WERI-Rb-1 (cell line): ENCODE measurements at regions not wholly inside any gene's neighbourhood (a gene's known extent, or its start where the extent isn't known, plus 50 kb on each side); places are given as distances from the start of the nearest gene placed in this dataset.
A peak's percentile ranks its signal among the peaks of the same experiment; 100 is the strongest.

Experiments
- DNase-seq: peaks from one replicate; pipeline ENCODE4 v3.0.0-alpha.2; 2020
- H3K27ac ChIP-seq: fragments of 250-450 bp; sonication (Bioruptor Pico); 2 replicates; pipeline ENCODE4 v1.5.1; 2020; ENCODE audit warnings: mild to moderate bottlenecking, moderate library complexity
- H3K27me3 ChIP-seq: fragments of 250-450 bp; sonication (Bioruptor Pico); 2 replicates; pipeline ENCODE4 v1.5.1; 2021; ENCODE audit warnings: mild to moderate bottlenecking, low read depth, moderate library complexity; ENCODE audit not compliant: insufficient read depth, severe bottlenecking
- H3K36me3 ChIP-seq: fragments of 250-450 bp; sonication (Bioruptor Pico); 2 replicates; pipeline ENCODE4 v1.5.1; 2020; ENCODE audit warnings: mild to moderate bottlenecking, moderate library complexity
- H3K4me3 ChIP-seq: 2 replicates; pipeline ENCODE4 v1.5.1; 2011; ENCODE audit warnings: low read depth, mild to moderate bottlenecking, control low read depth, low read length
- H3K9me3 ChIP-seq: fragments of 250-450 bp; sonication (Bioruptor Pico); 2 replicates; pipeline ENCODE4 v1.5.1; 2021; ENCODE audit warnings: mild to moderate bottlenecking, moderate library complexity; ENCODE audit not compliant: severe bottlenecking
- CTCF ChIP-seq: IDR thresholded peaks from 2 replicates; pipeline ENCODE4 v1.5.1; 2011; ENCODE audit warnings: low read depth, mild to moderate bottlenecking, control low read depth, inconsistent platforms, low read length

GRCh38 chr15:29589416-29589815 is 232.9 kb downstream of the TJP1 start:
- no peak for DNase-seq
- no peak for TF ChIP-seq CTCF
- no peak overlapping the region for H3K4me3 ChIP-seq
- H3K27me3 ChIP-seq, result peaks cover 82% of the 10 kb centered on the region
- H3K27ac ChIP-seq, result no peak overlapping the region
- peaks cover 3% of the 10 kb centered on the region for H3K9me3 ChIP-seq
- no peaks in the 10 kb centered on the region for H3K36me3 ChIP-seq

- no peaks in the 10 kb centered on the region for H3K9me3 ChIP-seq
- no peak for DNase-seq
- H3K27ac ChIP-seq, result no peak overlapping the region
- no peak for TF ChIP-seq CTCF
- H3K36me3 ChIP-seq, result no peaks in the 10 kb centered on the region
- no peak overlapping the region for H3K4me3 ChIP-seq
- H3K27me3 ChIP-seq, result peaks cover 89% of the 10 kb centered on the region
Measured at GRCh38 chr15:29573197-29573838, 248.9 kb downstream of the TJP1 start.

GRCh38 chr15:29571792-29572431 is 250.4 kb downstream of the TJP1 start:
- no peaks in the 10 kb centered on the region for H3K36me3 ChIP-seq
- H3K9me3 ChIP-seq, result no peaks in the 10 kb centered on the region
- peaks cover 91% of the 10 kb centered on the region for H3K27me3 ChIP-seq
- H3K4me3 ChIP-seq, result no peak overlapping the region
- no peak overlapping the region for H3K27ac ChIP-seq
- DNase-seq, result no peak
- TF ChIP-seq CTCF, result no peak

GRCh38 chr15:29570948-29571791 is 251.1 kb downstream of the TJP1 start:
- DNase-seq, result peak; percentile 34
- Histone ChIP-seq H3K9me3 (no peaks in the 10 kb centered on the region), H3K27ac (no peak overlapping the region), H3K27me3 (peaks cover 91% of the 10 kb centered on the region), H3K4me3 (peak overlapping the region; percentile 13), H3K36me3 (no peaks in the 10 kb centered on the region)
- no peak for TF ChIP-seq CTCF

GRCh38 chr15:29570121-29570947 is 251.9 kb downstream of the TJP1 start:
- Histone ChIP-seq H3K9me3 (no peaks in the 10 kb centered on the region), H3K27ac (no peak overlapping the region), H3K36me3 (no peaks in the 10 kb centered on the region), H3K27me3 (peaks cover 89% of the 10 kb centered on the region), H3K4me3 (peak overlapping the region; percentile 18)
- DNase-seq, result peak; percentile 14
- no peak for TF ChIP-seq CTCF
